NAMALWA (cell line): ENCODE measurements at regions not wholly inside any gene's neighbourhood (a gene's known extent, or its start where the extent isn't known, plus 50 kb on each side); places are given as distances from the start of the nearest gene placed in this dataset.
"Not testable (repeated sequence)": the region's sequence is repeated elsewhere in the genome, so short reads cannot be mapped to it uniquely, and the experiment has no call there.

Experiments used
- DNase-seq: peaks from one replicate; pipeline ENCODE4 v3.0.0-alpha.2; 2015; ENCODE audit warnings: low spot score

DNA sequence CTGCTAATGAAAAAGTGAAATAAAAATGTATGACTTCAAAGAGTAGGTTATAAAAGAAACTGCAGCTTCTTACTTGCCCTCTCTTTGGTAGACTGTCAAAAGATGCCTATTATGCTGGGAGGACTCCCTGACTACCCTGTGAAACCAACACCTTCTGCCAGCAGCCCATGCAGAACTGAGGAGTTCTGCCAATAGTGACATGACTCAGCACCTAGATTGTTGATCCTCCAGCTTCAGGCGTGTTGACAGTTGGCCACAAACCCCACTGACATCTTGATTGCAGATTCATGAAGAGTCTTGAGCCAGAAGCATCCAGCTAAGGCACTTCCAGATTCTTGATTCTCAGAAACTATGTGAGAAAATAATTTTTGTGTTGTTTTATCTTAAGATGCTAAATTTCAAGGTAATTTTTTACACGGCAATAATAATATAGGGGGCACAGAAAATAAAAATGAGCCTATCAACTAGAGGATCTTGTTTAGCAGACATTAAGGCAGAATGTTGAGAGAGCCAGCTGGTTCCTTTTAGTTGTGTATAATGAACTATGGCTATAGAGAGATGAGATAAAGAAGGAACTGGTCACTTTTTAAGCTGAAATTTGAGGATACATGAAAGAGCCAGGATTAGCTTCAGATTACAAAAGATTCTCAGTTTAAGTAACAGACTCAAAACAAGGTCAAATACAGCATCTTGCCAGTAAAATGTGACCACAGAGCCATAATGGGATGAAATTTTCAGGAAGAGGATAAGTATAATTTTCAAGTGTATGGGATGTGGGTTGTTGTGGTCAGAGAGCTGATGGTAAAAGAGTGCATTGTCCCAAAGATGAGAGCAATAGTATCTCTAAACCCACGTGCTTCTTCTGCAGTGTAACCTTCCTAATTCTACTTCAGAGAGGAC is 588.7 kb upstream of the CBLB start:
- no peak for DNase-seq

DNA sequence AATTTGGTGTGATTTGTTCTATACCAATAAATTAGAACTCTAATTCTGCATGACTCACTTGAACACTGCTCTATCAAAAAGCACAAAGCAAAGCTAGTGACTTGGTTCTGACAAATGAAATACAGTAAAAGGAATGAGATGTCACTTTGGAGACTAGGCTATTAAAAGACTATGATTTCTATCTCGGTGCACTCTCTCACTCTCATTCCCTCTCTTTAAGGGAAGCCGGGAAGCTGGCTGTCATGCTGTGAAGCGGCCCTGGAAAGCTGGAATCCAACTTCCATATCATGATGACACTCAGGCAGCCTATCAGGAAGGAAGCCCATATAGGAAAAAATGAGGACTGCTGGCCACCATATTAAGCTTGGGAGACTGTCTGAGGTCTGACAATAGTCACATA is 590.1 kb upstream of the CBLB start:
- no peak for DNase-seq

DNA sequence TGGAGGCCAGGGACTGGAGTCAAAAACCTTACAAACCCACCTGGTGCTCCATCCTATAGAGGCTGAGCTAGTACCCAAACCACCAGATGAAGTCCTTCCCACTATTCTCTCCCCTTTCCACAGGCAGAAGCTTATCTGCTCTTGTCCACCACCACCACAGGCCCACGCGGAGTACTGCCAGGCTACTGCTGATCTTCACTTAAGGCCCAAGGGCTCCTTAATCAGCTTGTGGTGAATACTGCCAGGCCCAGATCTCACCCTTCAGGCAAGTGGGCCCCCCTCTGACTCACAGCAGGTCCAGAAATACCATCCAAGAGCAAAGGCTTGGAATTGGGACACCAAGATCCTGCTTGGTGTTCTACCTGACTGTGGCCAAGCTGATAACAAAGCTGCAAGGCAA is 598.1 kb upstream of the CBLB start:
- no peak for DNase-seq

DNA sequence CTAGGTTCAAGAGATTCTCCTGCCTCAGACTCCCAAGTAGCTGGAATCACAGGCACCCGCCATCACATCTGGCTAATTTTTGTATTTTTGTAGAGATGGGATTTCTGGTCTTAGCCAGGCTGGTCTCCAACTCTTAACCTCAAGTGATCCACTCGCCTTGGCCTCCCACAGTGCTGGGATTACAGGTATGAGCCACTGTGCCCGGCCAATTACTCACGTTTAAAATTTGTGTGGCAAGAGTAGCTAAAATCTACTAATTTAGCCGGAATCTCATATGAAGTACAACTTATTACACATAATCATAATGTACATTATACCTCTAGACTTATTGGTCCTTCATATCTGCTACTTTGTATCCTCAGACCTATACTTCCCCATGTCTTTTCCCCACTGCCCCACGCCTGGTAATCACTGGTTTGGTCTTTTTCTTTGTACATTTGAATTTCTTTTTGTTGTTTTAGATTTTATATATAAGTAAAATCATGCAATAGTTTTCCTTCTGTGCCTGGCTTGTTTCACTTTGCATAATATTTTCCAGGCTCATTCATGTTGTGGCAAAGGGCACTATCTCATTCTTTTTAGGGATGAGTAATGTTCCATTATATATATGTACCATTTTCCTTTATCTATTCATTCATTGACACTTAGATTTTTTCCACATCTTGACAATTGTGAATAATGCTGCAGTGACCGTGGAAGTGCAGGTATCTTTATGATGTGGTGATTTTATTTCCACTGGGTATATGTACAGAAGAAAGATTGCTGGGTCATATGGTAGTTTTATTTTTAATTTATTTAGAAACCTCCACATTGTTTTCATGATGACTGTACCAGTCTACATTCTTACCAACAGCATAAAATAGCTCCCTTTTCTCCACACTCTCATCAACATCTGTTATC is 605.0 kb upstream of the CBLB start:
- DNase-seq = no peak

DNA sequence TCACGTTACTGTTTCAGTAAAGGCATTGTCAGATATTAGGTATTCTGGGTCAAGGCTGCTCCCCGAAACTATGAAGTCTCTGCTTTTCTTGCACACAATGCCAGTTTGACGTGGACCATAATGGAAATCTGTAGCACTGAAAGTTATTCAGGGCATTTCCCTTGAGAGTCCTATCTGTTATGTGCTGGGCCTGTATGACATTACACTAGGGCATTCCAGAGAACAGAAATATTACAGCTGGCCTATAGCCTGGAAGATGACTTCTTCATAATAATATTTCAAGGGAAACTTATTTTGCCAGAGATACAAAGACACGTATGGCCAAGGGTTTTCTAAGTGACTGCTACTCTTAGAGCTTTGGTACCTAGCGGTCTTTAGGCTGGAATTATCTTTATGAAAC is 613.6 kb upstream of the CBLB start:
- DNase-seq = no peak

DNA sequence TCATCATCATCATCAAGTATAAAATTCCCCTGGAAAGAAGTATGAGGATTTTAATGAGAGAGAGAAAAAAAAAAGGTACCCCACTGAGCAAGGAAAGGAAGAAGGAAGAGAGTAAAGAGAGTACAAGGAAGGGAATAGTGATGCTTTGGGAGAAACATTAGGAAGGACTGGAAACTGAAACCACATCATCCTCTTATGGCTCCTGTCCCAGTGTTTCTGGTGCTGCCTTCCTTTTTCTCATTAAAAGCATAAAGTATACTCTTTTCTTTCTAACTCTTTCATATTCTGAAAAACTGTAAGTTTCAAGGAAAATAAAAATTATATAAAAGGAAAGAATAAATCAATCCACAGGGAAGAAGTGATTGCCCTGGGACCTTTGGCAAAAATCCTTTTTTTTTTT is 616.4 kb upstream of the CBLB start:
- DNase-seq = no peak

DNA sequence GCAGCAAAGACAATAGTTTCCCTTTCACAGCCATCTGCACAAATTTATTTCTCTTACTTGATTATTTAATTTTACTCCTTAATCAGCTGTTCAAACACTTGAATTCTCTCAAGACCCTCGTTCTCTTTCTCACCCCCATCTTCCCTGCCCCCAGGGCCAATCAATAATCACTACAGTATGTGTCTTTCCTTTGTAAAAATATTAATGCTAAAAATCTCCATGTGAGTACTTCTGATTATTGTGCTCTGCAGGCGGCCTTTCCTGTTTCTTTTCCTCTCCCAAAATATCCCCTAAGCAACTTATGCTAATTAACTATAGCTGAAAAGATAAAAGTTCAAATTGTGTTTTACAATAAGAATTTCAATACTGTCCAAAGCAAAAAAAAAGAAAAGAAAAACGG is 617.0 kb upstream of the CBLB start:
- DNase-seq = no peak

DNA sequence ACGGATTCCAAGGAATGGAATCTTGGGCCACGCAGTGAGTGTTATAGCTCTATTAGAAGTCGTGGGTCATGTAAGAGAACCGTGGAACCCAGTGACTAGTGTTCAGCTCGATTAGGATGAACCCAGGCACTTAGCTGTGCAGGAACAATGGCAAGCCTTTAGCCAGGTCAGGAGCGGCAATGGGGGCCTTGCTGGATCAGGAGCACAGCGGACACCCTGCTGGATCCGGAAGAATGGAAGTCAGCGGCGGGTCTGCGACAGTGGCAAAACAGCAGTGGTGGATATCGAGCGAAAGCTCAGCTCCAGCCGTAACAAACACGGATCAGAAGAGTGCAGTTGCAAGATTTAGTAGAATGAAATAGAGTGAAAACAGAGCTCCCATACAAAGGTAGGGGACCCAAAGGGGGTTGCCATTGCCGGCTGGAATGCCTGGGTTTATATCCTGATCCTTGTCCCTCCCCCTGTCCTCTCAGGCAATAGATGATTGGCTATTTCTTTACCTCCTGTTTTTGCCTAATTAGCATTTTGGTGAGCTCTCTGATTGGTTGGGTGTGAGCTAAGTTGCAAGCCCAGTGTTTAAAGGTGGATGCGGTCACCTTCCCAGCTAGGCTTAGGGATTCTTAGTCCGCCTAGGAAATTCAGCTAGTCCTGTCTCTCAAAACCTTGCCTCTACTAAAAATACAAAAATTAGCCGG is 618.3 kb upstream of the CBLB start:
- not testable (repeated sequence) for DNase-seq

DNA sequence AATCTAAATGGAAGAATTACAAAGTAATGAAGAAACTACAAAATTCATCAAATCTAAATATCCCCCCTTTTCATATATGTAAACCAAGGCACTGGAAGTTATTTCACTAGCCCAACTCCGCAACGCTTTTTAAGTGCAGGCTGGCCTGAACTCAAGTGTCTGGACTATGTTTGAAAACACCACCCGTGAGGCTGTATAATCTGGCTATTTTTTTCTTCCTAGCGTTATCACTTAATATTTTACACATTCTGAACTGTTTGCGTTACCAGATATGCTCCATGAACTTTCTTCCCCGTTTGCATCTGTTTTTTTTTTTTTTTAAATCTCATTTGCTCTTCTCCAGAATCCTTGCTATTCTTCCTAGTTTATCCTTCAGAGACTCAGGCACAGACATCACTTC is 619.5 kb upstream of the CBLB start:
- DNase-seq = no peak

DNA sequence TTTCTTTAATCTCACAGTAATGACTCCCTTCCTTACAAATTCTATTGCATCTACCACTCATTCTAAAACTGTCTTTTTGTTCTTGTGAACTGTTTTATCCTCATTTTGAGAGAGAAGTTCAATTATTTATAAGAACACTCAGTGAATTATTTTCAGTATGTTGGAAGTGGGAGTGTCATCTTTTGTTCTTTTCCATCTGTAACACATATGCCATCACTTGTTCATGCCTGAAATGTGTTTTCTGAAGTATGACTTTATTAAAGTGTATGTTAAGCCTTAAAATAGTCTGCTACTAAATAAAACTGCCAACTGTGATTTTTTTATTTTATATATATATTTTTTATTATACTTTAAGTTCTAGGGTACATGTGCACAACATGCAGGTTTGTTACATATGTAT is 623.0 kb upstream of the CBLB start:
- no peak for DNase-seq

DNA sequence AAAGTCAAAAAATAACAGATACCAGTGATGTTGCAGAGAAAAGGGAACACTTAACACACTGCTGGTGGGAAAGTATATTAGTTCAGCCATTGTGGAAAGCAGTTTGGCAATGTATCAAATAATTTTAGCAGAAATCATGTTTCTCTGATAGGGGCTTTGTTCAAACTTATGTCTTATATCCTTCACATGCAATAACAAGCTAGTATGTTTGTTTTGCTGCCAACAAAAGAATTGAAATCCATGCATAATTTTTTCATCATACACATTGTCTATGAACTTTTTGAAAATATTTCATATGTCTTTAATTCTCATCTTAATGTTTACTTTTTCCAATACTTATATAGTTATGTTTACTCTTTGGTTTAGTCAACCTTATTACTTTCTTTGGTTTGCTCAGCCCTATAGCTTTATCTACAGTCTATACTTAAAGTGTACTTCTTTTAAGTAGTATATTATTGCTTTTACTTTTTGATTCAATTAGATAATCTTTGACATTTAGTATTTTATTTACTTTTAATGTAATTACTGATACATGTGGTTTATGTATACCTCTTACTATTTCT is 639.6 kb upstream of the CBLB start:
- no peak for DNase-seq

DNA sequence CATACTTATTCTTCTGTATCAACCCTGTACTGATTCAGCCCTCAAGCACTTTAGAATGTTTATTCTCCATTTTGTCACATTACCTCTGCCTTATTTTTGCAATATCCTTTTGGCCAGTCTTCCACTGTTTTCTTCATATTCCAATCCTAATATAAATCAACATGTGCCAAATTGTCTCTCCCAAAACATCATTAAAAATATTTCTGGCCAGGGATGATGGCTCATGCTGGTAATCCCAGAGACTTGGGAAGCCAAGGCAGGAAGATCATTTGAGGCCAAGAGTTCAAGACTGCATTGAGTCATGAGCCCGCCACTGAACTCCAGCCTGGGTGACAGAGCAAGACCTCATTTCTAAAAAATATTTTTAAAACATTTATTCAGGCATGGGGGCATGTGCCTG is 641.4 kb upstream of the CBLB start:
- DNase-seq = no peak

DNA sequence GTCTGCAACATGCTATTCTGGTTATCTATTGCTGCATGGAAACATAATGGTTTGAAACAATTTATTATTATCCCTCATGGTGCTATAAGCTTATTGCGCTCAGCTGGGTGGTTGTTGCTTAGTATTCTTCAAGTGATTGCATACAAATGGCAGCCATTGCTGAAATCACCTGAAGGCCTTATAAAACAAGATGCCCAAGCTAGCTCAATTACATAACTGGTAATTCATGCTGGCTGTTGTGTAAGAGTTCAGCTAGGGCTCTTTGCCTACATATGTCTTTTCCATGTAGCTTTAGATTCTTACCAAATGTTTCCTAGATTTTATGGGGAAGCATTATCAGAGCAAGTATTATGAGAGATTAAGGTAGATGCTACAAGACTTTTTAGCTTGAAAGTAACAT is 644.0 kb upstream of the CBLB start:
- DNase-seq = no peak

DNA sequence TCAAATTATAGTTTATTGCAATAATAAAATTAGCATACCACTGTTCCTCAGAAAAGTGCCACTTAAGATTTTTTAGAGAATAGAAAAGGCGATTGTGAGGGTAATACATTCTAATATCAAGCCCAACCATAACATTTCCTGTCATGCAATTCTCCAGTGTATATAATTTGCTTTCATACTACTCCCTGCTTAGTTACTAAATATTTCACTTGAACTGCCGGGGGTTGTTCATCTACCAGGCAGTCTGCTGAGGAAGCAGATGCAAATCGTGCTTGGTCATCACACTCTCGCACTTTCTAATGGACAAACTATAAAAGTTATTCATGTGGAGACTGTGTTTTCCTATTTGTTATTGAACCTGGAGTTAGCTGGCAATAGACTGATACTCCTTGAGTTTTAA is 645.6 kb upstream of the CBLB start:
- no peak for DNase-seq

DNA sequence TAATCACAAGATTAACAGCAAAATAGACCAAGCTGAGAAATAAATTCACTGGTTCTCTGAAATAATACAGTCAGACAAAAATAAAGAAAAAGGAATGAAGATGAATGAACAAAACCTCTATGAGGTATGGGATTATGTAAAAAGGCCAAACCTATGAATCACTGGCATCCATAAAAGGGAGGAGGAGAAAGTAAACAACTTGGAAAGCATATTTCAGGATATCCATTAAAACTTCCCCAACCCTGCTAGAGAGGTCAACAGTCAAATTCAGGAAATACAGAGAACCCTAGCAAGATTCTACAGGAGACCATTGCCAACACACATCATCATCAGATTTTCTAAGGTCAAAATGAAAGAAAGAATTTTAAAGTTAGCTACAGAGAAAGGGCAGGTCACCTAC is 649.7 kb upstream of the CBLB start:
- no peak for DNase-seq

DNA sequence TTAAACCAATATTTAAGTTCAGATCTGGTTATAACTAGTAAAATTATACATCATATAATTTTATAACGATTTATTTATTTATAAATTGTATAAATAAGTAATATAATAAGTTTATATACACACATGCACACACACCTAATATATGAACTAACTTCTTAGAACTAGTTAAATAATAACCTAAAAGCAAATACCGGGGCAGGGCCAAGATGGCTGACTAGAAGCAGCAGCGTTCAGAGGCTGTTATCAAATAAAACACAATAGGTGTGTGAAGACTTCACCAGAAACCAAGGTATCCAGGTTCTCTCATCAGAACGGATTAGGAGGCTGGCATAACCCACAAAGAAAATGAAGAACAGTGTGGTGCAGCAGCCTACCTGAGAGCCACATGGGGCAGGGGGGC is 653.6 kb upstream of the CBLB start:
- DNase-seq = no peak

DNA sequence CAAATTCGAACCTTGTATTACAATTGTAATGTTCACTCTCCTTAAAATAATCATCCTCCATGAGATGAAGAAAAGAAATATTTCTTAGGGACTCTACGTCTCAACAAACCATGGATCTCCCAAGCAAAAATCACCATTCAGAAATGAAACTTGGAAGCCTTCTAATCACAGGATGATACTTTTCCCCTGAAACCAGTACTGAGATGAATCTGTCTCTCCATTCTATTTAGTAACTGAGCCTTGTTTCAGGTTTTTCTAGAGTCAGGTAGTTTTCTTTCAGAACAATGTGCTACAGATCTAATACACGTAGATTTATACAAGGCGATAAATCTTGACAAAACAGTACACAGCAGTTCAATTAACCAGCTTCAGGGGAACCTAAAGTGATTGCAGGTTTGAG is 660.1 kb upstream of the CBLB start:
- DNase-seq = no peak

DNA sequence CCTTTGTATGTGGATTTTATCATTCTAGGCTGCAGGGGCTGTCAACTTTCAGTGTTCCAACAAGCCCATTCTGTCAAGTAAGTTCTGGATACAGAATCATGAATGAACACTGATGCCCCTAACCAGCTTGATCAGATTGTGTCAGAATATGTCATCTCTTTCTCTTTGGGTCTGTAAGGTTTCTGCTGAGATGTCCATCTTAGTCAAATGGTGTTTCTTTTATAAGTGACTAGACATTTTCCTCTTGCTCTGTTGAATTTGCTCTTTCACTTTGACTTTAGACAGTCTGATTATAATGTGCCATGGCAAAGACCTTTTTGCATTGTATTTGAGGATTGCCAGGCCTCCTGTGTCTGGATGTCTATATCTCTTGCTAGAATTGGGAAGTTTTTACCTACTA is 660.9 kb upstream of the CBLB start:
- no peak for DNase-seq

DNA sequence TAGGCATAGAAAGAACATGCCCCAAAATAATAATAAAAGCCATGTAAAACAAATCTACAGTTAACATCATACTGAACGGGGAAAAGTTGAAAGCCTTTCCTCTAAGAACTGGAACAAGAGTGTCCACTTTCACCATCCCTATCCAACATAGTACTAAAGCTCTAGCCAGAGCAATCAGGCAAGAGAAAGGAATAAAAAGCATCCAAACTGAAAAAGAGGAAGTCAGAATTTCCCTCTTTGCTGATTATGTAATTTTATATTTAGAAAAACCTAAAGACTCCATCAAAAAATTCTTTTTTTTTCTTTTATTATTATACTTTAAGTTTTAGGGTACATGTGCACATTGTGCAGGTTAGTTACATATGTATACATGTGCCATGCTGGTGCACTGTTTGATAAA is 661.6 kb upstream of the CBLB start:
- DNase-seq = no peak

DNA sequence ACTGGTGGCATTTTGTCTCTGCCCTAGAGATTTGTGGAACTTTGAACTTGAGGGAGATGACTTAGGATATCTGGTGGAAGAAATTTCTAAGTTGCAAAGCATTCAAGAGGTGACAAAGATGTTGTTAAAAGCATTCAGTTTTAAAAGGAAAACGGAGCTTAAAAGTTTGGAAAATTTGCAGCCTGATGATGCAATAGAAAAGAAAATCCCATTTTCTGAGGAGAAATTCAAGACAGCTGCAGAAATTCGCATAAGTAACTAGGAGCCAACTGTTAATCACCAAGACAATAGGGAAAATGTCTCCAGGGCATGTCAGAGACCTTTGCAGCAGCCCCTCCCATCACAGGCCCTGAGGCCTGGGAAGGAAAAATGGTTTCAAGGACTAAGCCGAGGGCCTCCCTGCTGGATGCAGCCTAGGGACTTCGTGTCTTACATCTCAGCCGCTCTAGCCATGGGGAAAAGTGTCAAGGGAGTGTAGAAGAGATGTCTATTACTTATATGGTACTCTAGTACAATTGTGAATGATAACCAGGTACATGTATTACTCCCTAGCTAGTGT is 663.0 kb upstream of the CBLB start:
- not testable (repeated sequence) for DNase-seq

DNA sequence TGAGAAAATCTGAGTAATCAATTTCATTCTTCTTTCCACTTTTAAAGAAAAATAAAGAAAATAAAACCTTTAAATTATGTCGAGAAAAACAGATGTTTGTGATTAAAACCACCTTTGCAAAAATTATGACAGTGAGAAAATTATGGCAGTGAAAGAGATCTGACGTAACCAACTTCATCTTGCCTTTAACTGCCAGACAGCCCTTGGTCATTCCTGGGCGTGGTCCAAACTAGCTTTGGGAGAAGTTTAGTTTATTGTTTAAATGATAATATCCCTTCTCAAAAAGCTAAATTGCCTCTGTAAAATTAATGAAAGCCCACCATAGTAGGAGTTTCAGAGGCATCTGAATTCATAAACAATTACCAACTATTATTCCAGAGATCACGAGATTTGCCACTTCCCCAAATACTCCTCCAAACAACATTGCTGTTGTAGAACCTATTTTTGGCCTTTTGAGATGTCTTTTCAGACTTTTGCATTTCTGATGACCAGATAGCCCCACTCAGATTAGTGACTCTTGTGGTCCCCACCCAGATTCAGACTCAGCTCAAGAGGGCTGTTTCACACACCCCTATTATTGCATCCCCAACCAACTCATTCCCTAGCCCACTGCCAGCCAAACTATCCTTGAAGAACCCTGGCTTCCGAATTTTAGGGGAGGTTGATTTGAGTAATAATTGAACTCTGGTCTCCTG is 664.4 kb upstream of the CBLB start:
- DNase-seq = no peak
